ENCODE measurements at regions not wholly inside any gene's neighbourhood (a gene's known extent, or its start where the extent isn't known, plus 50 kb on each side); places are given as distances from the start of the nearest gene placed in this dataset.

- Mint-ChIP-seq H3K4me1 (ENCODE audit: low read depth, unreplicated experiment) (peaks cover 3% of the 10 kb centered on the region), H3K4me3 (ENCODE audit: unreplicated experiment) (no peak overlapping the region), H3K27ac (ENCODE audit: unreplicated experiment) (no peak overlapping the region), H3K36me3 (ENCODE audit: unreplicated experiment) (no peaks in the 10 kb centered on the region), H3K27me3 (ENCODE audit: unreplicated experiment) (no peaks in the 10 kb centered on the region), H3K9me3 (ENCODE audit: unreplicated experiment) (no peaks in the 10 kb centered on the region)
- TF ChIP-seq CTCF (IDR thresholded peaks at IDR 0.05; ENCODE audit: partially characterized antibody, unreplicated experiment) = no peak
- no peak for DNase-seq
These were observed 73.3 kb upstream of the CENPW start for GRCh38 chr6:126266664-126267063.

GRCh38 chr6:126267626-126268025 is 72.3 kb upstream of the CENPW start:
- Mint-ChIP-seq H3K27ac (ENCODE audit: unreplicated experiment) (no peak overlapping the region), H3K4me1 (ENCODE audit: low read depth, unreplicated experiment) (peaks cover 3% of the 10 kb centered on the region), H3K9me3 (ENCODE audit: unreplicated experiment) (no peaks in the 10 kb centered on the region), H3K36me3 (ENCODE audit: unreplicated experiment) (no peaks in the 10 kb centered on the region), H3K27me3 (ENCODE audit: unreplicated experiment) (no peaks in the 10 kb centered on the region), H3K4me3 (ENCODE audit: unreplicated experiment) (no peak overlapping the region)
- no peak for DNase-seq
- no peak for TF ChIP-seq CTCF (IDR thresholded peaks at IDR 0.05; ENCODE audit: partially characterized antibody, unreplicated experiment)

GRCh38 chr6:126268092-126268491 is 71.8 kb upstream of the CENPW start:
- Mint-ChIP-seq H3K4me3 (ENCODE audit: unreplicated experiment) (no peak overlapping the region), H3K27me3 (ENCODE audit: unreplicated experiment) (no peaks in the 10 kb centered on the region), H3K4me1 (ENCODE audit: low read depth, unreplicated experiment) (peaks cover 3% of the 10 kb centered on the region), H3K36me3 (ENCODE audit: unreplicated experiment) (no peaks in the 10 kb centered on the region), H3K9me3 (ENCODE audit: unreplicated experiment) (no peaks in the 10 kb centered on the region), H3K27ac (ENCODE audit: unreplicated experiment) (no peak overlapping the region)
- TF ChIP-seq CTCF (IDR thresholded peaks at IDR 0.05; ENCODE audit: partially characterized antibody, unreplicated experiment) = no peak
- DNase-seq = no peak

GRCh38 chr6:126280287-126280686 is 59.6 kb upstream of the CENPW start:
- Mint-ChIP-seq H3K4me3 (ENCODE audit: unreplicated experiment) (no peak overlapping the region), H3K36me3 (ENCODE audit: unreplicated experiment) (no peaks in the 10 kb centered on the region), H3K27ac (ENCODE audit: unreplicated experiment) (no peak overlapping the region), H3K4me1 (ENCODE audit: low read depth, unreplicated experiment) (no peaks in the 10 kb centered on the region), H3K27me3 (ENCODE audit: unreplicated experiment) (no peaks in the 10 kb centered on the region), H3K9me3 (ENCODE audit: unreplicated experiment) (no peaks in the 10 kb centered on the region)
- DNase-seq = no peak
- TF ChIP-seq CTCF (IDR thresholded peaks at IDR 0.05; ENCODE audit: partially characterized antibody, unreplicated experiment) = no peak

- Mint-ChIP-seq H3K4me3 (ENCODE audit: unreplicated experiment) (no peak overlapping the region), H3K27ac (ENCODE audit: unreplicated experiment) (no peak overlapping the region), H3K9me3 (ENCODE audit: unreplicated experiment) (no peaks in the 10 kb centered on the region), H3K36me3 (ENCODE audit: unreplicated experiment) (no peaks in the 10 kb centered on the region), H3K4me1 (ENCODE audit: low read depth, unreplicated experiment) (no peaks in the 10 kb centered on the region), H3K27me3 (ENCODE audit: unreplicated experiment) (no peaks in the 10 kb centered on the region)
- TF ChIP-seq CTCF (IDR thresholded peaks at IDR 0.05; ENCODE audit: partially characterized antibody, unreplicated experiment) = no peak
- no peak for DNase-seq
These were observed 54.0 kb upstream of the CENPW start for GRCh38 chr6:126285871-126286365.
